GM12874 (cell line): ENCODE measurements at regions not wholly inside any gene's neighbourhood (a gene's known extent, or its start where the extent isn't known, plus 50 kb on each side); places are given as distances from the start of the nearest gene placed in this dataset.

Experiments used
- CTCF ChIP-seq: IDR thresholded peaks from 2 replicates; pipeline ENCODE4 v1.5.1; 2011; ENCODE audit warnings: low read depth, mild to moderate bottlenecking, control low read depth, low read length, moderate library complexity; ENCODE audit not compliant: insufficient read depth

GRCh38 chr4:125725957-125726525, 411.3 kb downstream of the FAT4 start:
- TF ChIP-seq CTCF = no peak

DNA sequence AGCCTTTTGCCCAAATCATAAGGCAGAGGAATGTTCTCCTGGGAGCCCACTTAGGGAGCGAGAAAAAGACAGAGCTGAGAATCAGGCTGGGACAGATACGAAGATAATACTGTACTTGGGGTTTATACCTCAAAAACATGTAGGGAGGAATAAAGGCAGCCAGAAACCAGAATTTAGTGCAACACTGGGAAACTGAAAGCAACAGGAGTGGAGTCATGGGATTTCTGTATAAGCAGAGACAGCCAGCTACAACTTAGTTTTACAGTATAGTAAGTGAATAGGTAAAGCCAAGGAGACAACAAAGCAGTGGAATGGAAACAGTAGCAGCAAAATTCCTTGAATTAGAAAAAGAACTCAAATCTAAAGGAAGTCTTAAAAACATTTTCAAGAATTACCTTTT, 413.2 kb downstream of the FAT4 start:
- TF ChIP-seq CTCF = no peak

DNA sequence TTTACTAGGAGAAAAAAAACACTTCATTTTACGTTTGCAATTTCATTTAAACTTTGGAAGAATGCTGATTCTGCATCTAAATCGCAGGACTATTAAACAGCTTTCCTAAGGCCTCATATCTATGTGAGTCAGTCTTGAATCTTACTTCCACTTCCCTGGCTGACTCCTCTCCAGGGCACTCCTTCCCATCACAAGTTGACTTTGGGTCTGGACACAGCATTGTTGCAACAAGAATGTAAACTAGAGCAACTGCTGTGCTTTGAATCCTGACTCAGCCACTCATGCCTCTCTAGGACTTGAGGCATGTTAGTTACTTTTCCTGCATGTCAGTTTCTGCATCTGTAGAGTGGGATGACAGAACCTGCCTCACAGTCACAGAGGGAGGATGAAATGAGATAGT, 413.8 kb downstream of the FAT4 start:
- no peak for TF ChIP-seq CTCF

DNA sequence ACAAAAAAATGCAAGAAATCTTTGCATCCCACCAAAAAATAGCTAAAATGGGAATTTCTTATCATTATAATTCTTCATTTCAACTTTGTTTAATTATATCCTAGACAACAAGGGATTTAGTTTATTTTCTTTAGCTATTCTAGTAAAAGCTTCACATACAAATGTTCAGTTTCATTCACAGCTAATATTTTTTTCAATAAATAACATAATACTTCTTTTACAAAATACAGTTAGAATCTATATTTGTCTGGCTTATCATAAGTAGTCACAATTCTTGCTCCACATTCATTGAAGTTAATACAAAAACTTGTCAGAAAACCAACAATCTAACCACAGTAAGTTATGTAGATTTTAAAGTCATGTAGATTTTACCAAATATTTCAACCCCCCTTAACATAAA, 414.4 kb downstream of the FAT4 start:
- TF ChIP-seq CTCF = no peak

DNA sequence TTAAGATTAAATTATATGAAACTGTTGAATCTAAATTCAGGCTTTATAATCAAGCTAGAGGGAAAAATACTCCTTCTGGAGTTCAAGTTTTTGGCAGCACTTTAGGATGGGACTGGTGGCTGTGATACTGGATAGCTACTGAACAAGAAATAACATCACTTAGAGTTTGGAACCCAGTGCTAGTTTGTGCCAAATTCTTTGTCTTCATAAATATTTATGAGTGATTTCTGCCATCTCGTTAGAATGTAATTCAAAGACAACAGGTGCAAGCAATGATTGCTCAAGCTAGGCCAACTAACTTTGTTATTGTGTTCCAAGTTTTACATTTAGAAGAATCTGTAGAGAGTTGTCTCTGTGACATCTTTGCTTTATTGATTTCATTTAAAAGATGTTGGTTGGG, 417.9 kb downstream of the FAT4 start:
- no peak for TF ChIP-seq CTCF

GRCh38 chr4:125734504-125734903, 419.7 kb downstream of the FAT4 start:
- TF ChIP-seq CTCF = no peak

DNA sequence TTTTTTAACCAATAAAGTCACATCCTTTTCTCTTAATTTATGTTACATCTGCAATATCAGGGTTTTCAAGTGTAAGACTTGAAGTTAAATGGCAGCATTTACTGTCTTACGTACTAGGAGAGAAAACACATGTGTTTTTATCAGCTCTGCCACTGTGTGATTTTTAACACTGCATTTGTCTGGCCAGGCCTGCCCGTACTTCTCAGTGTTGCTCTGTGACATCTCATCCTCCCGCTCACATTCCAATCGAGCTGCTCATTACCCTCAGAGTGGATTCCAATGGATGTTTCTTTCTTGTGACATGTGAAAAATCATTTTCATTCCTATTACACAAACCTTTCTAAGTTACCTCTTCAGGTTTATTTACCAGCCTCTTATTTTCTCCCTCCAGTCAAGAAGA, 420.3 kb downstream of the FAT4 start:
- no peak for TF ChIP-seq CTCF
